ENCODE measurements at regions not wholly inside any gene's neighbourhood (a gene's known extent, or its start where the extent isn't known, plus 50 kb on each side); places are given as distances from the start of the nearest gene placed in this dataset.

- TF ChIP-seq, protein P1, sequence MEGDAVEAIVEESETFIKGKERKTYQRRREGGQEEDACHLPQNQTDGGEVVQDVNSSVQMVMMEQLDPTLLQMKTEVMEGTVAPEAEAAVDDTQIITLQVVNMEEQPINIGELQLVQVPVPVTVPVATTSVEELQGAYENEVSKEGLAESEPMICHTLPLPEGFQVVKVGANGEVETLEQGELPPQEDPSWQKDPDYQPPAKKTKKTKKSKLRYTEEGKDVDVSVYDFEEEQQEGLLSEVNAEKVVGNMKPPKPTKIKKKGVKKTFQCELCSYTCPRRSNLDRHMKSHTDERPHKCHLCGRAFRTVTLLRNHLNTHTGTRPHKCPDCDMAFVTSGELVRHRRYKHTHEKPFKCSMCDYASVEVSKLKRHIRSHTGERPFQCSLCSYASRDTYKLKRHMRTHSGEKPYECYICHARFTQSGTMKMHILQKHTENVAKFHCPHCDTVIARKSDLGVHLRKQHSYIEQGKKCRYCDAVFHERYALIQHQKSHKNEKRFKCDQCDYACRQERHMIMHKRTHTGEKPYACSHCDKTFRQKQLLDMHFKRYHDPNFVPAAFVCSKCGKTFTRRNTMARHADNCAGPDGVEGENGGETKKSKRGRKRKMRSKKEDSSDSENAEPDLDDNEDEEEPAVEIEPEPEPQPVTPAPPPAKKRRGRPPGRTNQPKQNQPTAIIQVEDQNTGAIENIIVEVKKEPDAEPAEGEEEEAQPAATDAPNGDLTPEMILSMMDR (IDR thresholded peaks at IDR 0.05): no peak
- no peak for TF ChIP-seq POLR2A (IDR thresholded peaks at IDR 0.05)
Measured at GRCh38 chr3:178174201-178174915, 361.9 kb upstream of the KCNMB2 start.

All from heart left ventricle (tissue), 13 donors.